ENCODE measurements at regions not wholly inside any gene's neighbourhood (a gene's known extent, or its start where the extent isn't known, plus 50 kb on each side); places are given as distances from the start of the nearest gene placed in this dataset.

DNA sequence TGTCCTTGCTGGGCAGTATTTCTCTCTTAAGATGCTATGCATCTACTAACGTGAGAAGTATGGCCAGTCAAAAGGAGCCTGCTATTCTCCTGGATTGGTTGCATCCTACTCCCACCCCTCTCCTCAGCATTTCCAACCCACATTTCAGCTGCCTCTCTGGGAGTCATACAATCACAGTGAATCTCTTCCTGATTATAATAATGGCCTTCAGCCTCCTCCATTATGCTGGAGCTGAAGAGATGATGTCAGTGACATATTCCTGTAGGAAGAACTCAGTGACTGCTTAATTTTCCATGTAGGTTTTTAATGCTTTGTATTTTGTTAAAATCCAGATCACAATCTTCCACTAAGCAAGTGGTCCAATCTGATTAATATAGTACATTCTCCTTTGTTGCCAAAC is 82.7 kb upstream of the SUCLG2 start:
- intact Hi-C loops (cut with micrococcal nuclease; ENCODE audit: unreplicated experiment): no loop called here
- no peaks in the 10 kb centered on the region for H3K9me3 ChIP-seq (ENCODE audit: low read depth, low read length, poor library complexity, severe bottlenecking)
- H3K4me1 ChIP-seq (ENCODE audit: insufficient read depth, low read length, poor library complexity, severe bottlenecking): no peaks in the 10 kb centered on the region
- no peaks in the 10 kb centered on the region for H3K36me3 ChIP-seq (ENCODE audit: insufficient read depth, low read length, poor library complexity, severe bottlenecking)
- TF ChIP-seq EZH2 (IDR thresholded peaks at IDR 0.05; ENCODE audit: borderline replicate concordance, low read depth, low read length, poor library complexity, severe bottlenecking): no peak
- TF ChIP-seq, protein P1, sequence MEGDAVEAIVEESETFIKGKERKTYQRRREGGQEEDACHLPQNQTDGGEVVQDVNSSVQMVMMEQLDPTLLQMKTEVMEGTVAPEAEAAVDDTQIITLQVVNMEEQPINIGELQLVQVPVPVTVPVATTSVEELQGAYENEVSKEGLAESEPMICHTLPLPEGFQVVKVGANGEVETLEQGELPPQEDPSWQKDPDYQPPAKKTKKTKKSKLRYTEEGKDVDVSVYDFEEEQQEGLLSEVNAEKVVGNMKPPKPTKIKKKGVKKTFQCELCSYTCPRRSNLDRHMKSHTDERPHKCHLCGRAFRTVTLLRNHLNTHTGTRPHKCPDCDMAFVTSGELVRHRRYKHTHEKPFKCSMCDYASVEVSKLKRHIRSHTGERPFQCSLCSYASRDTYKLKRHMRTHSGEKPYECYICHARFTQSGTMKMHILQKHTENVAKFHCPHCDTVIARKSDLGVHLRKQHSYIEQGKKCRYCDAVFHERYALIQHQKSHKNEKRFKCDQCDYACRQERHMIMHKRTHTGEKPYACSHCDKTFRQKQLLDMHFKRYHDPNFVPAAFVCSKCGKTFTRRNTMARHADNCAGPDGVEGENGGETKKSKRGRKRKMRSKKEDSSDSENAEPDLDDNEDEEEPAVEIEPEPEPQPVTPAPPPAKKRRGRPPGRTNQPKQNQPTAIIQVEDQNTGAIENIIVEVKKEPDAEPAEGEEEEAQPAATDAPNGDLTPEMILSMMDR (conservative IDR thresholded peaks at IDR 0.05; ENCODE audit: low read depth, low read length): no peak
- H3K4me3 ChIP-seq (ENCODE audit: low read depth, low read length, poor library complexity, severe bottlenecking): no peak overlapping the region
- CTCF ChIA-PET: no interaction called here
- H3K27ac ChIP-seq (ENCODE audit: low read depth, low read length, poor library complexity, severe bottlenecking): no peak overlapping the region
- no peak for DNase-seq (ENCODE audit: low spot score)
- no peaks in the 10 kb centered on the region for H3K27me3 ChIP-seq (replicated peaks; ENCODE audit: insufficient read depth, low read depth, low read length, poor library complexity)
- POLR2A ChIA-PET (ENCODE audit: low non-redundant PET): no interaction called here
- no TSS peak for BruUV-seq (replicated peaks)

DNA sequence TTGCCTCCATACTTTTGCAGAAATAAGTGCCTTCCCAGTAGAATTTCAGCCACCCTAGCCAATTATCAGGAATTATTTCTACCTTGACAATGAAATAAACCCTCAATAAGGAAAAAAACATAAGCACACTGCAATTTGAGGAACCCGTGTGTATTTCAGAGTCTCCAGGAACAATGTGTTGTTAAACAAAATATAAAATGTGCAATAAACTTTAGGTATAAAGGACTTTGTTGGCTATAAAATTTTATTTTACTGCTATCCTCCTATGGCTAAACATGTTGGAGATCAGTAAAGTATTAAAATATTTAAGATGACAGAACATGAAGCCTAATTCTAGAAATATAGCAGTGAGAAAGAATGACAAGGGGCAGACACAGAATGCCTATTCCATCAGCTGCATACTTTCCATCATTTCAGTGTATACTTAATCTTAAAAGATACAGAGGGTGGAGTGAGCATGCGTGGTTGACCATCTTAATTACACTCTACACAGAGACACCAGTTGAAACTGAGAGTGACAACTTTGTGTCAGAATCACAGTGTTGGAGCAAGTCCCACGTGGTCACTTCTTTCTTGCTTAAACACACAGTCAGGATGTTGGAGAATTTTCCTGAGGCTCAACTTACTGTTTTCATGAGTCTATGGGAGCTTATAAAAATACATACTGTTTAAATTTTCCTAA is 79.0 kb upstream of the SUCLG2 start:
- intact Hi-C loops (cut with micrococcal nuclease; ENCODE audit: unreplicated experiment): no loop called here
- no TSS peak for BruUV-seq (replicated peaks)
- no peak for DNase-seq (ENCODE audit: low spot score)
- H3K9me3 ChIP-seq (ENCODE audit: low read depth, low read length, poor library complexity, severe bottlenecking): no peaks in the 10 kb centered on the region
- H3K27ac ChIP-seq (ENCODE audit: low read depth, low read length, poor library complexity, severe bottlenecking): no peak overlapping the region
- ChIA-PET POLR2A (ENCODE audit: low non-redundant PET) (no interaction called here), CTCF (no interaction called here)
- no peaks in the 10 kb centered on the region for H3K4me1 ChIP-seq (ENCODE audit: insufficient read depth, low read length, poor library complexity, severe bottlenecking)
- TF ChIP-seq EZH2 (IDR thresholded peaks at IDR 0.05; ENCODE audit: borderline replicate concordance, low read depth, low read length, poor library complexity, severe bottlenecking): no peak
- TF ChIP-seq, protein P1 (conservative IDR thresholded peaks at IDR 0.05; ENCODE audit: low read depth, low read length): no peak
- H3K36me3 ChIP-seq (ENCODE audit: insufficient read depth, low read length, poor library complexity, severe bottlenecking): no peaks in the 10 kb centered on the region
- no peak overlapping the region for H3K4me3 ChIP-seq (ENCODE audit: low read depth, low read length, poor library complexity, severe bottlenecking)
- no peaks in the 10 kb centered on the region for H3K27me3 ChIP-seq (replicated peaks; ENCODE audit: insufficient read depth, low read depth, low read length, poor library complexity)

DNA sequence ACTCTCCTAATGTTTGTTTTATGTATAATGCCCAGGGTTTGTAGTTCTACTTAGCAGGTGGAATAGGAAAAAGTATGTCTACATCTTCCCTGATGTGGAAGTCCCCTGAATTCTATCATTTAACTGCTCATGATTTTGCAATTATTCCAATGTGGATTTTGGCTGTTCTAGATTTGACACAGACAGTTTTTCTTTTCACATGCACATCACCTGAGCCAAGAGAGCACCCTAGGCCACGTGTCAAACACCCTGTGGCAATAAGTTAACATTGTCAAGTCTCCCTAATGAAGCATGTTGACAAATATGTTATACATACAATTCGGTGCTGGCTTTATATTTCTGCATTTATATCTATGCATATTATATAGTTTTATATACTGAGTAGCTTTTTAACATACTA is 70.0 kb upstream of the SUCLG2 start:
- ChIA-PET POLR2A (ENCODE audit: low non-redundant PET) (no interaction called here), CTCF (no interaction called here)
- intact Hi-C loops (cut with micrococcal nuclease; ENCODE audit: unreplicated experiment): no loop called here
- no peak for DNase-seq (ENCODE audit: low spot score)
- BruUV-seq (replicated peaks): no TSS peak
- H3K27ac ChIP-seq (ENCODE audit: low read depth, low read length, poor library complexity, severe bottlenecking): no peak overlapping the region
- TF ChIP-seq, protein P1 (conservative IDR thresholded peaks at IDR 0.05; ENCODE audit: low read depth, low read length): no peak
- TF ChIP-seq EZH2 (IDR thresholded peaks at IDR 0.05; ENCODE audit: borderline replicate concordance, low read depth, low read length, poor library complexity, severe bottlenecking): no peak
- H3K36me3 ChIP-seq (ENCODE audit: insufficient read depth, low read length, poor library complexity, severe bottlenecking): no peaks in the 10 kb centered on the region
- no peaks in the 10 kb centered on the region for H3K27me3 ChIP-seq (replicated peaks; ENCODE audit: insufficient read depth, low read depth, low read length, poor library complexity)
- H3K4me3 ChIP-seq (ENCODE audit: low read depth, low read length, poor library complexity, severe bottlenecking): no peak overlapping the region
- H3K4me1 ChIP-seq (ENCODE audit: insufficient read depth, low read length, poor library complexity, severe bottlenecking): no peaks in the 10 kb centered on the region
- H3K9me3 ChIP-seq (ENCODE audit: low read depth, low read length, poor library complexity, severe bottlenecking): no peaks in the 10 kb centered on the region
